WI38 (cell line): ENCODE measurements at regions not wholly inside any gene's neighbourhood (a gene's known extent, or its start where the extent isn't known, plus 50 kb on each side); places are given as distances from the start of the nearest gene placed in this dataset.
A peak's percentile ranks its signal among the peaks of the same experiment; 100 is the strongest.

Experiments used
- H3K4me3 ChIP-seq: 2 replicates; pipeline ENCODE4 v1.5.1; 2011; ENCODE audit warnings: low read depth, mild to moderate bottlenecking, control low read depth, low read length
- CTCF ChIP-seq: IDR thresholded peaks from 2 replicates; pipeline ENCODE4 v1.5.1; 2012; ENCODE audit warnings: low read depth, mild to moderate bottlenecking, control low read depth, low read length

DNA sequence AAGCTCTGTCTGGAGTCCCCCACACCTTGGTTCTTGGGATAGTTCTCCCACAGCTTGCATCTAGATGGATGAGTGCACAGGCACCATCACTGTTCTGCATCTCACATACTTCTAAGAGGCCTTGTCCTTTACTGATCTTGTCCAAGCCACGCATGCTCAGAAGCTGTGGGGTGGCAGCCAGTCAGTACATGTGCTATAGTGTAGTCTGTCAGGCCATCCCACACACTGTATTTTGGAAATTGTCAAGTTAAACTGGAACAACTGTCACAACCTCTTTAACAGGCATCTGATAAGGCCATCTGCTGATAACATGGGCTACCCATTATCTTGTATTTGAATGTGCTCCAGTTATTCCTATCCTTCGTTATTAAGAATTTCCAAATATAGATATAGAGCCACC lies 296.5 kb upstream of the AZI2 start:
- TF ChIP-seq CTCF = no peak

DNA sequence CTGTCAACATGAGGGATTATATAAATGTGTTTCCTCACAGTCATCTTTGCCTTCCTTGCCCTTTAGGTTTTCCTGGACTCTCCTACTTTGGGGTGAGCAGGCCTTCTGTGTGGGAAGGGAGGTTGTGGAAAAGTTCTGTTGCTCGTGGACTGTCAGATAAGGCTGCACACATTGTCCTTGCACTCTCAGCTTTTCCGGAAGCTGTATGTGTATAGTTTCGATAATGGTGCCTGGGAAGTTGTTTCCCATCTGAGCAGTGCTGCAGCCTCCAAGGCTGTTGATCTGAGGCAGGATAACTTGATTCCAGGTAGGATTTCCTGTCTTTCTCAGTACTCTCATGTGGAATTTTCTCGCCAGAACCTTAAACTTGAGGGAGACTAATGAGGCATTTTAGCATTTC lies 297.8 kb upstream of the AZI2 start:
- H3K4me3 ChIP-seq = no peak overlapping the region
- no peak for TF ChIP-seq CTCF

More for the DNA sequence above, 296.5 kb upstream of the AZI2 start:
- no peak overlapping the region for H3K4me3 ChIP-seq

- no peak for TF ChIP-seq CTCF
- no peak overlapping the region for H3K4me3 ChIP-seq
Measured at GRCh38 chr3:28649266-28649665, 300.6 kb upstream of the AZI2 start.

DNA sequence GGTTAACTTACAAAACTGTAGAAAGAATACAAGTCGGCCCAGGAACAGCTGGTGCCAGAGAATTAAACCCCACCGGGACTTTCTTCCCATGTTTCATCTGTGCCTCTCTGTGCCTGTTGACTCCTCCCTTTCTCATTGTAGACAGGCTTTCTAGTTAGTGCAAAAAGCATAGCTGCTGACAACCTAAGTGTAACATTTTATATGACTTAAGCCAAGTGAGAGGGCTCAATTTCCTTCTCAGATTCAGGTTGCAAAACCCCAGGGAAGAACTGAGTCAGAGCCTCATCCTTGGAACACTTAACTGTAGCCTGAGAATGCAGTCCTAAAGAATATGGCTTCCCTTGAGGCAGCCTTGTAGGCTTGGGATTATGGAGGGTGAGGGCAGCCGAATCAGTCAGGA lies 302.5 kb upstream of the AZI2 start:
- TF ChIP-seq CTCF = no peak
- no peak overlapping the region for H3K4me3 ChIP-seq

DNA sequence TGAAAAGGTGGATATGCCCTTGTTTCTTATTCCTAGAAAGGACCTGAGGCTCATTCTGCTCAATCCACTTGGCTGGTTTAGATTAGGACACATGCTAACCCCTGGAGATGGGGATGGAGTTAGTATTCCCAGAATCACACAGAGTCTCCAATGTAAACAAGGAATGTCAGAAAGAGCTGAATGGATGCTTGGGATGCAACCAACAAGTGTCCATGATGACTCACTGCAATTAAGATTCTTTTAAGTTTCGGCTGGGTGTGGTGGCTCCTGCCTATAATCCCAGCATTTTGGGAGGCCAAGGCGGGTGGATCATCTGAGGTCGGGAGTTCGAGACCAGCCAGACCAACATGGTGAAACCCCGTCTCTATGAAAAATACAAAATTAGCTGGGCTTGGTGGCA lies 315.5 kb upstream of the AZI2 start:
- no peak for TF ChIP-seq CTCF
- H3K4me3 ChIP-seq = no peak overlapping the region

- no peak overlapping the region for H3K4me3 ChIP-seq
- TF ChIP-seq CTCF = peak; percentile 76
Measured at GRCh38 chr3:28667646-28668621, 319.3 kb upstream of the AZI2 start.

GRCh38 chr3:28669870-28670269 lies 321.2 kb upstream of the AZI2 start:
- no peak for TF ChIP-seq CTCF
- H3K4me3 ChIP-seq = no peak overlapping the region
